Breast epithelium (tissue), 4 donors: ENCODE measurements at regions not wholly inside any gene's neighbourhood (a gene's known extent, or its start where the extent isn't known, plus 50 kb on each side); places are given as distances from the start of the nearest gene placed in this dataset.
"Not testable (repeated sequence)": the region's sequence is repeated elsewhere in the genome, so short reads cannot be mapped to it uniquely, and the experiment has no call there.

Experiments used
- DNase-seq, 2 donors: peaks; one replicate each; pipeline ENCODE4 v3.0.0-alpha.2; 2019; ENCODE audit warnings: low spot score in 2 of 2
- H3K27ac ChIP-seq, 2 donors: fragments of 200-600 bp; sonication (generic) in 1 of 2; one replicate each; pipeline ENCODE4 v1.5.1; 2016 to 2019; ENCODE audit warnings: mild to moderate bottlenecking in 1 of 2
- H3K27me3 ChIP-seq, 2 donors: fragments of 200-600 bp; sonication (generic) in 1 of 2; one replicate each; pipeline versions ENCODE4 v1.5.1 to v1.6.0; 2017 to 2019; ENCODE audit warnings: control low read depth in 1 of 2, mild to moderate bottlenecking in 1 of 2
- H3K36me3 ChIP-seq: fragments of 200-600 bp; one replicate; pipeline ENCODE4 v1.5.1; 2019
- H3K4me1 ChIP-seq, 2 donors: fragments of 200-600 bp; sonication (generic); one replicate each; pipeline ENCODE4 v1.5.1; 2016 to 2019; ENCODE audit warnings: control low read depth in 1 of 2
- H3K4me3 ChIP-seq, 3 donors: fragments of 200-600 bp; sonication (generic); 1 replicate in 2 of 3; 2 replicates in 1 of 3; pipeline ENCODE4 v1.5.1; 2016 to 2019; ENCODE audit warnings: mild to moderate bottlenecking in 3 of 3, moderate library complexity in 2 of 3
- H3K9me3 ChIP-seq, 2 donors: fragments of 200-600 bp; sonication (generic) in 1 of 2; one replicate each; pipeline ENCODE4 v1.5.1; 2016 to 2019; ENCODE audit warnings: control low read depth in 1 of 2
- CTCF ChIP-seq, 3 donors: fragments of 450-650 bp; IDR thresholded peaks; one replicate each; pipeline ENCODE4 v1.5.1; 2016 to 2017; ENCODE audit warnings: antibody characterized with exemption in 3 of 3, mild to moderate bottlenecking in 3 of 3, moderate library complexity in 3 of 3
- POLR2A ChIP-seq: fragments of 450-650 bp; IDR thresholded peaks from one replicate; pipeline ENCODE4 v1.6.1; 2016; ENCODE audit warnings: antibody characterized with exemption, mild to moderate bottlenecking, moderate library complexity
- POLR2AphosphoS5 ChIP-seq, 3 donors: sonication (generic); formaldehyde crosslinking; IDR thresholded peaks; one replicate each; pipeline ENCODE4 v1.6.1; 2017; ENCODE audit warnings: antibody characterized with exemption in 3 of 3
- intact Hi-C: fragments of 100-400 bp; cut with DNase I; formaldehyde crosslinking; loops from one replicate; pipeline ENCODE4 v1.15.1; 2023; ENCODE audit warnings: low total_unique reads

GRCh38 chr9:86486891-86487837 lies 133.0 kb upstream of the TUT7 start:
- no peak for DNase-seq
- H3K36me3 ChIP-seq: no peaks in the 10 kb centered on the region
- no peak overlapping the region for H3K4me3 ChIP-seq
- H3K4me1 ChIP-seq: no peaks in the 10 kb centered on the region
- intact Hi-C loops: no loop called here
- no peaks in the 10 kb centered on the region for H3K9me3 ChIP-seq
- no peaks in the 10 kb centered on the region for H3K27me3 ChIP-seq
- H3K27ac ChIP-seq: peak overlapping the region; percentile 40
- TF ChIP-seq CTCF (IDR thresholded peaks at IDR 0.05) (peak; percentile 36 to 77 (median 77)), POLR2A (no peak), POLR2AphosphoS5 (IDR thresholded peaks at IDR 0.05) (no peak)

GRCh38 chr9:86485359-86485758 lies 131.1 kb upstream of the TUT7 start:
- Histone ChIP-seq H3K9me3 (no peaks in the 10 kb centered on the region), H3K4me3 (no peak overlapping the region), H3K4me1 (no peaks in the 10 kb centered on the region), H3K27me3 (no peaks in the 10 kb centered on the region), H3K27ac (no peak overlapping the region), H3K36me3 (no peaks in the 10 kb centered on the region)
- intact Hi-C loops: no loop called here
- DNase-seq: no peak
- no peak for TF ChIP-seq POLR2AphosphoS5 (IDR thresholded peaks at IDR 0.05)
- no peak for TF ChIP-seq POLR2A
- TF ChIP-seq CTCF (IDR thresholded peaks at IDR 0.05): no peak

GRCh38 chr9:86483496-86483895 lies 129.3 kb upstream of the TUT7 start:
- Histone ChIP-seq H3K9me3 (no peaks in the 10 kb centered on the region), H3K4me3 (no peak overlapping the region)
- intact Hi-C loops: no loop called here

GRCh38 chr9:86481466-86481865 lies 127.3 kb upstream of the TUT7 start:
- no peak for DNase-seq
- H3K9me3 ChIP-seq: no peaks in the 10 kb centered on the region
- intact Hi-C loops: no loop called here
- H3K27ac ChIP-seq: no peak overlapping the region
- no peaks in the 10 kb centered on the region for H3K36me3 ChIP-seq
- no peak for TF ChIP-seq POLR2A
- TF ChIP-seq CTCF (IDR thresholded peaks at IDR 0.05): no peak
- TF ChIP-seq POLR2AphosphoS5 (IDR thresholded peaks at IDR 0.05): no peak
- no peaks in the 10 kb centered on the region for H3K27me3 ChIP-seq
- H3K4me3 ChIP-seq: no peak overlapping the region
- no peaks in the 10 kb centered on the region for H3K4me1 ChIP-seq

More at GRCh38 chr9:86483496-86483895, 129.3 kb upstream of the TUT7 start:
- Histone ChIP-seq H3K36me3 (no peaks in the 10 kb centered on the region), H3K4me1 (no peaks in the 10 kb centered on the region), H3K27ac (no peak overlapping the region), H3K27me3 (no peaks in the 10 kb centered on the region)
- no peak for DNase-seq
- no peak for TF ChIP-seq POLR2AphosphoS5 (IDR thresholded peaks at IDR 0.05)
- TF ChIP-seq POLR2A: no peak
- TF ChIP-seq CTCF (IDR thresholded peaks at IDR 0.05): no peak

GRCh38 chr9:86475255-86475654 lies 121.0 kb upstream of the TUT7 start:
- H3K4me1 ChIP-seq, H3K36me3 ChIP-seq, H3K9me3 ChIP-seq, H3K27ac ChIP-seq, H3K27me3 ChIP-seq, intact Hi-C loops, DNase-seq, H3K4me3 ChIP-seq: not testable (repeated sequence)
